H9 (cell line): ENCODE measurements at regions not wholly inside any gene's neighbourhood (a gene's known extent, or its start where the extent isn't known, plus 50 kb on each side); places are given as distances from the start of the nearest gene placed in this dataset.

Experiments
- DNase-seq: peaks from one replicate; pipeline ENCODE4 v3.0.0-alpha.2; 2017
- H2AFZ ChIP-seq: one replicate; pipeline ENCODE4 v1.6.1; 2013; ENCODE audit warnings: mild to moderate bottlenecking, low read length, control low read depth, moderate library complexity
- H2AK5ac ChIP-seq: 2 replicates; pipeline ENCODE4 v1.6.1; 2013; ENCODE audit warnings: low read length, control low read depth, mixed read lengths; ENCODE audit not compliant: insufficient read length
- H2BK120ac ChIP-seq: one replicate; pipeline ENCODE4 v1.6.1; 2013; ENCODE audit warnings: low read depth, mild to moderate bottlenecking, low read length, control low read depth, inconsistent platforms; ENCODE audit not compliant: poor library complexity, severe bottlenecking
- H2BK12ac ChIP-seq: 2 replicates; pipeline ENCODE4 v1.6.1; 2013; ENCODE audit warnings: low read length, control low read depth, mixed read lengths, low read depth; ENCODE audit not compliant: insufficient read length
- H2BK15ac ChIP-seq: 2 replicates; pipeline ENCODE4 v1.6.1; 2013; ENCODE audit warnings: low read depth, low read length, control low read depth
- H2BK20ac ChIP-seq: one replicate; pipeline ENCODE4 v1.6.1; 2013; ENCODE audit warnings: low read depth, mild to moderate bottlenecking, low read length, control low read depth, inconsistent platforms; ENCODE audit not compliant: poor library complexity, severe bottlenecking
- H2BK5ac ChIP-seq: 2 replicates; pipeline ENCODE4 v1.6.1; 2013; ENCODE audit warnings: low read length, control low read depth, mixed read lengths; ENCODE audit not compliant: insufficient read length
- H3K14ac ChIP-seq: 2 replicates; pipeline ENCODE4 v1.6.1; 2013; ENCODE audit warnings: low read length, control low read depth; ENCODE audit not compliant: insufficient read depth
- H3K18ac ChIP-seq: 2 replicates; pipeline ENCODE4 v1.6.1; 2013; ENCODE audit warnings: low read depth, mild to moderate bottlenecking, mixed read lengths, low read length, control low read depth; ENCODE audit not compliant: insufficient read length
- H3K23ac ChIP-seq: 2 replicates; pipeline ENCODE4 v1.6.1; 2013; ENCODE audit warnings: low read length, control low read depth, mixed read lengths, low read depth; ENCODE audit not compliant: insufficient read length
- H3K23me2 ChIP-seq: 2 replicates; pipeline ENCODE4 v1.6.1; 2013; ENCODE audit warnings: low read depth, mild to moderate bottlenecking, mixed read lengths, low read length, control low read depth; ENCODE audit not compliant: insufficient read length, poor library complexity, severe bottlenecking
- H3K27ac ChIP-seq: 2 replicates; pipeline ENCODE4 v1.5.1; 2013; ENCODE audit warnings: low read length, control low read depth, mixed read lengths, low read depth; ENCODE audit not compliant: insufficient read length
- H3K27me3 ChIP-seq: 2 replicates; pipeline ENCODE4 v1.6.1; 2013; ENCODE audit warnings: low read length, control low read depth, inconsistent platforms; ENCODE audit not compliant: insufficient read depth
- H3K4ac ChIP-seq: 2 replicates; pipeline ENCODE4 v1.6.1; 2013; ENCODE audit warnings: low read depth, mild to moderate bottlenecking, control low read depth, inconsistent platforms, low read length, moderate library complexity
- H3K4me1 ChIP-seq: 2 replicates; pipeline ENCODE4 v1.6.1; 2013; ENCODE audit warnings: low read length, control low read depth, inconsistent platforms; ENCODE audit not compliant: insufficient read depth
- H3K4me2 ChIP-seq: 2 replicates; pipeline ENCODE4 v1.6.1; 2013; ENCODE audit warnings: low read length, control low read depth, mixed read lengths; ENCODE audit not compliant: insufficient read length, insufficient read depth
- H3K56ac ChIP-seq: 2 replicates; pipeline ENCODE4 v1.6.1; 2013; ENCODE audit warnings: low read depth, mild to moderate bottlenecking, mixed read lengths, low read length, control low read depth; ENCODE audit not compliant: insufficient read length
- H3K79me1 ChIP-seq: 2 replicates; pipeline ENCODE4 v1.6.1; 2013; ENCODE audit warnings: low read depth, mild to moderate bottlenecking, moderate library complexity, low read length, control low read depth, inconsistent platforms; ENCODE audit not compliant: insufficient read depth, poor library complexity, severe bottlenecking
- H3K79me2 ChIP-seq: 2 replicates; pipeline ENCODE4 v1.6.1; 2013; ENCODE audit warnings: low read length, control low read depth, inconsistent platforms; ENCODE audit not compliant: insufficient read depth
- H3K9ac ChIP-seq: 2 replicates; pipeline ENCODE4 v1.6.1; 2013; ENCODE audit warnings: low read length, control low read depth, mixed read lengths; ENCODE audit not compliant: insufficient read length; ENCODE audit errors: extremely low read depth
- H3K9me3 ChIP-seq: one replicate; pipeline ENCODE4 v1.6.1; 2013; ENCODE audit warnings: low read depth, low read length, inconsistent platforms; ENCODE audit not compliant: control insufficient read depth
- H3T11ph ChIP-seq: one replicate; pipeline ENCODE4 v1.6.1; 2013; ENCODE audit warnings: mild to moderate bottlenecking, low read length, control low read depth, inconsistent platforms
- H4K20me1 ChIP-seq: one replicate; pipeline ENCODE4 v1.6.1; 2013; ENCODE audit not compliant: control insufficient read depth, insufficient read length, insufficient read depth
- H4K5ac ChIP-seq: 2 replicates; pipeline ENCODE4 v1.6.1; 2013; ENCODE audit warnings: low read depth, mild to moderate bottlenecking, mixed read lengths, low read length, control low read depth; ENCODE audit not compliant: insufficient read length
- H4K8ac ChIP-seq: replicated peaks from 2 replicates; pipeline ENCODE4 v1.6.1; 2013; ENCODE audit warnings: low read length, control low read depth, mixed read lengths, low read depth; ENCODE audit not compliant: insufficient read length
- H4K91ac ChIP-seq: 2 replicates; pipeline ENCODE4 v1.6.1; 2013; ENCODE audit warnings: low read depth, mild to moderate bottlenecking, moderate library complexity, mixed read lengths, low read length, control low read depth; ENCODE audit not compliant: insufficient read length
- H3K27ac Mint-ChIP-seq, 3 experiments: 2 replicates in 2 of 3; 3 replicates in 1 of 3; pipeline ENCODE4 v1.8.0; 2020 to 2021; ENCODE audit warnings: mixed read lengths in 3 of 3, mild to moderate bottlenecking in 1 of 3, moderate library complexity in 1 of 3
- H3K27me3 Mint-ChIP-seq: 2 replicates; pipeline ENCODE4 v1.8.0; 2021; ENCODE audit warnings: low read depth, mild to moderate bottlenecking, moderate library complexity, mixed read lengths
- H3K36me3 Mint-ChIP-seq, 3 experiments: 2 replicates in 2 of 3; 3 replicates in 1 of 3; pipeline ENCODE4 v1.8.0; 2020 to 2021; ENCODE audit warnings: low read depth in 3 of 3, mixed read lengths in 3 of 3; ENCODE audit not compliant: insufficient read depth in 1 of 3
- H3K4me1 Mint-ChIP-seq, 2 experiments: 2 replicates each; pipeline ENCODE4 v1.8.0; 2020; ENCODE audit warnings: mixed read lengths in 2 of 2
- H3K4me3 Mint-ChIP-seq, 2 experiments: 2 replicates in 1 of 2; 3 replicates in 1 of 2; pipeline ENCODE4 v1.8.0; 2020 to 2021; ENCODE audit warnings: mild to moderate bottlenecking in 2 of 2, mixed read lengths in 2 of 2, moderate library complexity in 1 of 2
- H3K9me3 Mint-ChIP-seq, 2 experiments: 2 replicates in 1 of 2; 3 replicates in 1 of 2; pipeline ENCODE4 v1.8.0; 2020; ENCODE audit warnings: mild to moderate bottlenecking in 2 of 2, mixed read lengths in 2 of 2, moderate library complexity in 1 of 2
- TF ChIP-seq, protein P1 (sequence below): fragments of 200-600 bp; sonication (generic); conservative IDR thresholded peaks from 3 replicates; pipeline ENCODE4 v1.8.0; 2021; ENCODE audit warnings: antibody characterized with exemption, mild to moderate bottlenecking

DNA sequence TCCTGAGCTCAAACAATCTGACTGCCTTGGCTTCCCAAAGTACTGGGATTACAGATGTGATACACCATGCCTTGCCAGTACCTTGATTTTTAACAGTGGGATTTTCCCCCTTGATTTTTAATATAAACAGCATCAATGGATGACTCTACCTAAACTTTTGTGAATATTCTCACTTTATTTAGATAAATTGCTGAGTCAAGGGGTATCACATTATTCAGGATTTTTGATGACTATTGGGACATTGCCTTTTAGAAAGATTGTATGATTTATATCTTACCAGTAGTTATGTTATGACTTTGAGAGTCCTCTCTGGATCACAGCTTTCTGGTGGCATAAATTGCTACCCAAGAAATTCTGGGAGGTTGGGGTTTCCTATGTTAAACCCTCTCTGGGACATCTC lies 112.5 kb upstream of the SPAG17 start:
- Histone ChIP-seq H4K20me1 (no peaks in the 10 kb centered on the region), H2BK15ac (no peak overlapping the region), H2AFZ (no peak overlapping the region), H3K4me1 (peaks cover 5% of the 10 kb centered on the region; the same call in 1 of the 2 replicates), H3K9me3 (no peaks in the 10 kb centered on the region), H3K18ac (no peak overlapping the region), H3K9ac (no peak overlapping the region), H3K56ac (no peak overlapping the region), H4K8ac (no peak overlapping the region), H4K5ac (no peak overlapping the region), H3K4me2 (no peak overlapping the region), H3K23ac (no peak overlapping the region), H3K79me2 (no peaks in the 10 kb centered on the region), H4K91ac (no peak overlapping the region), H2BK20ac (no peak overlapping the region), H2BK120ac (no peak overlapping the region), H2BK5ac (no peak overlapping the region), H3K14ac (no peak overlapping the region), H3K79me1 (no peaks in the 10 kb centered on the region), H3K4ac (no peak overlapping the region), H2AK5ac (no peak overlapping the region), H3K27me3 (no peaks in the 10 kb centered on the region), H3T11ph (no peak overlapping the region), H3K23me2 (no peaks in the 10 kb centered on the region), H3K27ac (no peak overlapping the region), H2BK12ac (no peak overlapping the region)
- Mint-ChIP-seq H3K9me3 (no peaks in the 10 kb centered on the region), H3K4me3 (no peak overlapping the region), H3K27ac (no peak overlapping the region), H3K27me3 (no peaks in the 10 kb centered on the region; the same call in 1 of the 2 replicates), H3K36me3 (no peaks in the 10 kb centered on the region), H3K4me1 (peaks cover 22 to 30% of the 10 kb centered on the region in 2 experiments)
- no peak for DNase-seq
- TF ChIP-seq, protein P1, sequence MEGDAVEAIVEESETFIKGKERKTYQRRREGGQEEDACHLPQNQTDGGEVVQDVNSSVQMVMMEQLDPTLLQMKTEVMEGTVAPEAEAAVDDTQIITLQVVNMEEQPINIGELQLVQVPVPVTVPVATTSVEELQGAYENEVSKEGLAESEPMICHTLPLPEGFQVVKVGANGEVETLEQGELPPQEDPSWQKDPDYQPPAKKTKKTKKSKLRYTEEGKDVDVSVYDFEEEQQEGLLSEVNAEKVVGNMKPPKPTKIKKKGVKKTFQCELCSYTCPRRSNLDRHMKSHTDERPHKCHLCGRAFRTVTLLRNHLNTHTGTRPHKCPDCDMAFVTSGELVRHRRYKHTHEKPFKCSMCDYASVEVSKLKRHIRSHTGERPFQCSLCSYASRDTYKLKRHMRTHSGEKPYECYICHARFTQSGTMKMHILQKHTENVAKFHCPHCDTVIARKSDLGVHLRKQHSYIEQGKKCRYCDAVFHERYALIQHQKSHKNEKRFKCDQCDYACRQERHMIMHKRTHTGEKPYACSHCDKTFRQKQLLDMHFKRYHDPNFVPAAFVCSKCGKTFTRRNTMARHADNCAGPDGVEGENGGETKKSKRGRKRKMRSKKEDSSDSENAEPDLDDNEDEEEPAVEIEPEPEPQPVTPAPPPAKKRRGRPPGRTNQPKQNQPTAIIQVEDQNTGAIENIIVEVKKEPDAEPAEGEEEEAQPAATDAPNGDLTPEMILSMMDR = no peak
